ENCODE measurements at regions not wholly inside any gene's neighbourhood (a gene's known extent, or its start where the extent isn't known, plus 50 kb on each side); places are given as distances from the start of the nearest gene placed in this dataset.

GRCh38 chrX:38999967-39000745 lies 198.9 kb downstream of the MID1IP1 start:
- no peaks in the 10 kb centered on the region for H3K9me3 ChIP-seq (ENCODE audit: control insufficient read depth in 2 of 2, low read length in 2 of 2)
- H3K4me3 ChIP-seq (ENCODE audit: low read depth, low read length), result no peak overlapping the region
- H3K27ac Mint-ChIP-seq, result no peak overlapping the region

GRCh38 chrX:39000802-39001201 lies 199.5 kb downstream of the MID1IP1 start:
- Histone ChIP-seq H3K27me3 (ENCODE audit: control insufficient read depth, insufficient read depth, low read length) (no peaks in the 10 kb centered on the region), H3K36me3 (ENCODE audit: control insufficient read depth, insufficient read depth, low read length) (no peaks in the 10 kb centered on the region), H3K9me3 (ENCODE audit: control insufficient read depth in 2 of 2, low read length in 2 of 2) (no peaks in the 10 kb centered on the region), H3K27ac (ENCODE audit: insufficient read depth, low read length, poor library complexity, severe bottlenecking) (no peak overlapping the region), H3K4me3 (ENCODE audit: low read depth, low read length) (no peak overlapping the region), H3K4me1 (ENCODE audit: control insufficient read depth, insufficient read depth, low read length, poor library complexity, severe bottlenecking) (no peaks in the 10 kb centered on the region)
- no peak overlapping the region for H3K4me3 Mint-ChIP-seq
- DNase-seq (no peak), ATAC-seq (ENCODE audit: low read depth in 2 of 2) (no peak)
- no peak overlapping the region for H3K27ac Mint-ChIP-seq
- no peaks in the 10 kb centered on the region for H3K36me3 Mint-ChIP-seq
- H3K9me3 Mint-ChIP-seq, result peaks cover 0 to 2% (median 0%) of the 10 kb centered on the region in 7 donors
- no peaks in the 10 kb centered on the region for H3K27me3 Mint-ChIP-seq
- no peaks in the 10 kb centered on the region for H3K4me1 Mint-ChIP-seq

More at GRCh38 chrX:38999967-39000745, 198.9 kb downstream of the MID1IP1 start:
- Mint-ChIP-seq H3K9me3 (peaks cover 0 to 2% (median 0%) of the 10 kb centered on the region in 7 donors), H3K4me1 (no peaks in the 10 kb centered on the region), H3K4me3 (no peak overlapping the region), H3K27me3 (no peaks in the 10 kb centered on the region), H3K36me3 (no peaks in the 10 kb centered on the region)
- no peak overlapping the region for H3K27ac ChIP-seq (ENCODE audit: insufficient read depth, low read length, poor library complexity, severe bottlenecking)
- DNase-seq (no peak), ATAC-seq (ENCODE audit: low read depth in 2 of 2) (no peak)
- no peaks in the 10 kb centered on the region for H3K27me3 ChIP-seq (ENCODE audit: control insufficient read depth, insufficient read depth, low read length)
- no peaks in the 10 kb centered on the region for H3K36me3 ChIP-seq (ENCODE audit: control insufficient read depth, insufficient read depth, low read length)
- H3K4me1 ChIP-seq (ENCODE audit: control insufficient read depth, insufficient read depth, low read length, poor library complexity, severe bottlenecking), result no peaks in the 10 kb centered on the region

GRCh38 chrX:39002466-39002865 lies 201.2 kb downstream of the MID1IP1 start:
- Mint-ChIP-seq H3K36me3 (no peaks in the 10 kb centered on the region), H3K27ac (no peak overlapping the region)
- H3K27ac ChIP-seq (ENCODE audit: insufficient read depth, low read length, poor library complexity, severe bottlenecking), result no peak overlapping the region

GRCh38 chrX:39008549-39008948 lies 207.3 kb downstream of the MID1IP1 start:
- no peaks in the 10 kb centered on the region for H3K4me1 ChIP-seq (ENCODE audit: control insufficient read depth, insufficient read depth, low read length, poor library complexity, severe bottlenecking)
- H3K4me3 Mint-ChIP-seq, result no peak overlapping the region
- no peaks in the 10 kb centered on the region for H3K4me1 Mint-ChIP-seq
- H3K27ac ChIP-seq (ENCODE audit: insufficient read depth, low read length, poor library complexity, severe bottlenecking), result no peak overlapping the region
- H3K27ac Mint-ChIP-seq, result no peak overlapping the region
- H3K9me3 Mint-ChIP-seq, result peaks cover 0 to 1% (median 0%) of the 10 kb centered on the region in 7 donors
- H3K36me3 Mint-ChIP-seq, result no peaks in the 10 kb centered on the region
- no peaks in the 10 kb centered on the region for H3K9me3 ChIP-seq (ENCODE audit: control insufficient read depth in 2 of 2, low read length in 2 of 2)
- no peak for DNase-seq
- H3K4me3 ChIP-seq (ENCODE audit: low read depth, low read length), result no peak overlapping the region
- no peak for ATAC-seq (ENCODE audit: low read depth in 2 of 2)
- H3K27me3 ChIP-seq (ENCODE audit: control insufficient read depth, insufficient read depth, low read length), result no peaks in the 10 kb centered on the region
- no peaks in the 10 kb centered on the region for H3K36me3 ChIP-seq (ENCODE audit: control insufficient read depth, insufficient read depth, low read length)
- H3K27me3 Mint-ChIP-seq, result no peaks in the 10 kb centered on the region

More at GRCh38 chrX:39002466-39002865, 201.2 kb downstream of the MID1IP1 start:
- H3K4me3 Mint-ChIP-seq, result no peak overlapping the region
- no peaks in the 10 kb centered on the region for H3K9me3 ChIP-seq (ENCODE audit: control insufficient read depth in 2 of 2, low read length in 2 of 2)
- H3K27me3 Mint-ChIP-seq, result no peaks in the 10 kb centered on the region
- H3K4me3 ChIP-seq (ENCODE audit: low read depth, low read length), result no peak overlapping the region
- no peak for ATAC-seq (ENCODE audit: low read depth in 2 of 2)
- DNase-seq, result no peak
- no peaks in the 10 kb centered on the region for H3K27me3 ChIP-seq (ENCODE audit: control insufficient read depth, insufficient read depth, low read length)
- no peaks in the 10 kb centered on the region for H3K4me1 Mint-ChIP-seq
- peaks cover 0 to 2% (median 0%) of the 10 kb centered on the region in 7 donors for H3K9me3 Mint-ChIP-seq
- no peaks in the 10 kb centered on the region for H3K36me3 ChIP-seq (ENCODE audit: control insufficient read depth, insufficient read depth, low read length)
- no peaks in the 10 kb centered on the region for H3K4me1 ChIP-seq (ENCODE audit: control insufficient read depth, insufficient read depth, low read length, poor library complexity, severe bottlenecking)

GRCh38 chrX:39011454-39012221 lies 210.4 kb downstream of the MID1IP1 start:
- DNase-seq (no peak), ATAC-seq (ENCODE audit: low read depth in 2 of 2) (no peak)
- Mint-ChIP-seq H3K27me3 (no peaks in the 10 kb centered on the region), H3K36me3 (no peaks in the 10 kb centered on the region), H3K4me1 (no peaks in the 10 kb centered on the region), H3K4me3 (no peak overlapping the region), H3K9me3 (peaks cover 0 to 1% (median 0%) of the 10 kb centered on the region in 7 donors), H3K27ac (peak overlapping the region in 1 of 3 donors; percentile 8)
- H3K4me1 ChIP-seq (ENCODE audit: control insufficient read depth, insufficient read depth, low read length, poor library complexity, severe bottlenecking), result no peaks in the 10 kb centered on the region
- no peaks in the 10 kb centered on the region for H3K9me3 ChIP-seq (ENCODE audit: control insufficient read depth in 2 of 2, low read length in 2 of 2)
- H3K36me3 ChIP-seq (ENCODE audit: control insufficient read depth, insufficient read depth, low read length), result no peaks in the 10 kb centered on the region
- no peak overlapping the region for H3K4me3 ChIP-seq (ENCODE audit: low read depth, low read length)
- no peak overlapping the region for H3K27ac ChIP-seq (ENCODE audit: insufficient read depth, low read length, poor library complexity, severe bottlenecking)
- no peaks in the 10 kb centered on the region for H3K27me3 ChIP-seq (ENCODE audit: control insufficient read depth, insufficient read depth, low read length)

GRCh38 chrX:39012621-39013111 lies 211.4 kb downstream of the MID1IP1 start:
- DNase-seq (no peak), ATAC-seq (ENCODE audit: low read depth in 2 of 2) (no peak)
- Mint-ChIP-seq H3K27ac (no peak overlapping the region), H3K36me3 (no peaks in the 10 kb centered on the region), H3K9me3 (peaks cover 0 to 1% (median 0%) of the 10 kb centered on the region in 7 donors), H3K4me1 (no peaks in the 10 kb centered on the region), H3K27me3 (no peaks in the 10 kb centered on the region), H3K4me3 (no peak overlapping the region)
- Histone ChIP-seq H3K9me3 (ENCODE audit: control insufficient read depth in 2 of 2, low read length in 2 of 2) (no peaks in the 10 kb centered on the region), H3K27me3 (ENCODE audit: control insufficient read depth, insufficient read depth, low read length) (no peaks in the 10 kb centered on the region), H3K27ac (ENCODE audit: insufficient read depth, low read length, poor library complexity, severe bottlenecking) (no peak overlapping the region), H3K4me3 (ENCODE audit: low read depth, low read length) (no peak overlapping the region), H3K36me3 (ENCODE audit: control insufficient read depth, insufficient read depth, low read length) (no peaks in the 10 kb centered on the region), H3K4me1 (ENCODE audit: control insufficient read depth, insufficient read depth, low read length, poor library complexity, severe bottlenecking) (no peaks in the 10 kb centered on the region)

GRCh38 chrX:39016556-39016955 lies 215.3 kb downstream of the MID1IP1 start:
- Mint-ChIP-seq H3K36me3 (no peaks in the 10 kb centered on the region), H3K9me3 (peaks cover 0 to 1% (median 0%) of the 10 kb centered on the region in 7 donors), H3K4me1 (no peaks in the 10 kb centered on the region), H3K4me3 (no peak overlapping the region), H3K27me3 (peaks cover 5% of the 10 kb centered on the region), H3K27ac (no peak overlapping the region)
- Histone ChIP-seq H3K4me1 (ENCODE audit: control insufficient read depth, insufficient read depth, low read length, poor library complexity, severe bottlenecking) (no peaks in the 10 kb centered on the region), H3K36me3 (ENCODE audit: control insufficient read depth, insufficient read depth, low read length) (no peaks in the 10 kb centered on the region), H3K9me3 (ENCODE audit: control insufficient read depth in 2 of 2, low read length in 2 of 2) (no peaks in the 10 kb centered on the region), H3K27ac (ENCODE audit: insufficient read depth, low read length, poor library complexity, severe bottlenecking) (no peak overlapping the region), H3K27me3 (ENCODE audit: control insufficient read depth, insufficient read depth, low read length) (no peaks in the 10 kb centered on the region), H3K4me3 (ENCODE audit: low read depth, low read length) (no peak overlapping the region)
- no peak for ATAC-seq (ENCODE audit: low read depth in 2 of 2)
- no peak for DNase-seq

Measured in CD4-positive, CD25-positive, alpha-beta regulatory T cell (primary cell).